Neutrophil (primary cell): ENCODE measurements at regions not wholly inside any gene's neighbourhood (a gene's known extent, or its start where the extent isn't known, plus 50 kb on each side); places are given as distances from the start of the nearest gene placed in this dataset.

Experiments used
- H3K27ac ChIP-seq: fragments of 200-600 bp; sonication (generic); 2 replicates; pipeline ENCODE4 v1.5.1; 2016; ENCODE audit warnings: mild to moderate bottlenecking, moderate library complexity
- H3K27me3 ChIP-seq: fragments of 200-600 bp; sonication (generic); 2 replicates; pipeline ENCODE4 v1.6.0; 2016; ENCODE audit warnings: mild to moderate bottlenecking
- H3K36me3 ChIP-seq: fragments of 200-600 bp; sonication (generic); 2 replicates; pipeline ENCODE4 v1.5.1; 2017
- H3K4me1 ChIP-seq, 2 experiments: fragments of 200-600 bp in 1 of 2; sonication (generic) in 1 of 2; 1 replicate in 1 of 2; 2 replicates in 1 of 2; pipeline versions ENCODE4 v1.5.1 to v1.6.1; 2013 to 2016; ENCODE audit warnings: low read depth in 1 of 2, low read length in 1 of 2, mild to moderate bottlenecking in 1 of 2, moderate library complexity in 1 of 2; ENCODE audit not compliant: control insufficient read depth in 1 of 2, insufficient read depth in 1 of 2
- H3K4me3 ChIP-seq, 2 experiments: fragments of 200-600 bp in 1 of 2; sonication (generic) in 1 of 2; 1 replicate in 1 of 2; 2 replicates in 1 of 2; pipeline ENCODE4 v1.5.1; 2013 to 2016; ENCODE audit warnings: low read depth in 1 of 2, low read length in 1 of 2, mild to moderate bottlenecking in 1 of 2, moderate library complexity in 1 of 2
- H3K9me3 ChIP-seq: fragments of 200-600 bp; sonication (generic); 2 replicates; pipeline ENCODE4 v1.5.1; 2016
- TF ChIP-seq, protein P1 (sequence below): fragments of 200-600 bp; sonication (generic); IDR thresholded peaks from 2 replicates; pipeline ENCODE4 v1.5.1; 2016; ENCODE audit warnings: antibody characterized with exemption

GRCh38 chr9:27659571-27659970 lies 86.3 kb upstream of the C9orf72 start:
- no peaks in the 10 kb centered on the region for H3K9me3 ChIP-seq
- no peaks in the 10 kb centered on the region for H3K27me3 ChIP-seq
- H3K4me1 ChIP-seq = no peaks in the 10 kb centered on the region
- no peaks in the 10 kb centered on the region for H3K36me3 ChIP-seq
- H3K27ac ChIP-seq = no peak overlapping the region
- no peak overlapping the region for H3K4me3 ChIP-seq
- TF ChIP-seq, protein P1, sequence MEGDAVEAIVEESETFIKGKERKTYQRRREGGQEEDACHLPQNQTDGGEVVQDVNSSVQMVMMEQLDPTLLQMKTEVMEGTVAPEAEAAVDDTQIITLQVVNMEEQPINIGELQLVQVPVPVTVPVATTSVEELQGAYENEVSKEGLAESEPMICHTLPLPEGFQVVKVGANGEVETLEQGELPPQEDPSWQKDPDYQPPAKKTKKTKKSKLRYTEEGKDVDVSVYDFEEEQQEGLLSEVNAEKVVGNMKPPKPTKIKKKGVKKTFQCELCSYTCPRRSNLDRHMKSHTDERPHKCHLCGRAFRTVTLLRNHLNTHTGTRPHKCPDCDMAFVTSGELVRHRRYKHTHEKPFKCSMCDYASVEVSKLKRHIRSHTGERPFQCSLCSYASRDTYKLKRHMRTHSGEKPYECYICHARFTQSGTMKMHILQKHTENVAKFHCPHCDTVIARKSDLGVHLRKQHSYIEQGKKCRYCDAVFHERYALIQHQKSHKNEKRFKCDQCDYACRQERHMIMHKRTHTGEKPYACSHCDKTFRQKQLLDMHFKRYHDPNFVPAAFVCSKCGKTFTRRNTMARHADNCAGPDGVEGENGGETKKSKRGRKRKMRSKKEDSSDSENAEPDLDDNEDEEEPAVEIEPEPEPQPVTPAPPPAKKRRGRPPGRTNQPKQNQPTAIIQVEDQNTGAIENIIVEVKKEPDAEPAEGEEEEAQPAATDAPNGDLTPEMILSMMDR = no peak

- Histone ChIP-seq H3K36me3 (no peaks in the 10 kb centered on the region), H3K9me3 (no peaks in the 10 kb centered on the region), H3K27ac (no peak overlapping the region), H3K27me3 (no peaks in the 10 kb centered on the region), H3K4me3 (no peak overlapping the region), H3K4me1 (no peaks in the 10 kb centered on the region)
- TF ChIP-seq, protein P1 = no peak
These were observed 86.9 kb upstream of the C9orf72 start for GRCh38 chr9:27660148-27660547.

- Histone ChIP-seq H3K9me3 (no peaks in the 10 kb centered on the region), H3K4me3 (no peak overlapping the region), H3K27ac (no peak overlapping the region), H3K4me1 (no peaks in the 10 kb centered on the region), H3K36me3 (no peaks in the 10 kb centered on the region), H3K27me3 (no peaks in the 10 kb centered on the region)
- TF ChIP-seq, protein P1 = no peak
These were observed 90.2 kb upstream of the C9orf72 start for GRCh38 chr9:27663526-27663925.

DNA sequence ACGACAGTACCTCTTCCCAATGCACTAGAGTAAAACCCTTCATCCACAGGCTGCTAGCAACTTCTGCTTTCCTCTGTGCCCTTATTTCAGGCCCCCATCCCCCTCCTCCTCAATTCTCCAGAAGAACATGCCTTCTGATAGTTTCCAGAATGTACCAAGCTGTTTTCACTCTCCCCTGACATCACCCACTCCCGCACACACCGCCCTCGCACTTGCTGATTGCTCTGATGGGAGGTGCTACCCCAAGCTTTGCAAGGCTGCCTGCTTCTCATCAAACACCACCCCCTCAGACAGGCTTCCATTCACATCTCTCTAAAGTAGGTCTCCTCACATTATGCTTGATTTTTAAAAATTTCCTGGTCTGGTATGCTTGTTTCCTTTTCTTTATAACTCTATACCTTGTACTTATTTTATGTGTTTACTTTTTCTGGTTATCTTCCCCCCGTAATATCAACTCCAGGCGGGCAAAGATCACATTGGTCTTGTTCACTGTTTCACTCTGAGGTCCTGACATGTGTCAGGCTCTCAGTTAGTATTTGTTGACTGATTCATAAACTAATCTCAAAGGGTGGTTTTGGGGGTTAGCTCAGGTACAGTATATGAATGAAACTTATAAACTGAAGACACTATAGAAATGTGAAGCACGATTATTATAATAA lies 91.0 kb upstream of the C9orf72 start:
- TF ChIP-seq, protein P1 = no peak
- no peak overlapping the region for H3K4me3 ChIP-seq
- H3K27ac ChIP-seq = no peak overlapping the region
- H3K4me1 ChIP-seq = no peaks in the 10 kb centered on the region
- no peaks in the 10 kb centered on the region for H3K27me3 ChIP-seq
- H3K9me3 ChIP-seq = no peaks in the 10 kb centered on the region
- H3K36me3 ChIP-seq = no peaks in the 10 kb centered on the region

GRCh38 chr9:27665136-27665535 lies 91.9 kb upstream of the C9orf72 start:
- Histone ChIP-seq H3K27ac (no peak overlapping the region), H3K9me3 (no peaks in the 10 kb centered on the region), H3K4me3 (no peak overlapping the region), H3K36me3 (no peaks in the 10 kb centered on the region), H3K4me1 (no peaks in the 10 kb centered on the region), H3K27me3 (no peaks in the 10 kb centered on the region)
- TF ChIP-seq, protein P1 = no peak

- TF ChIP-seq, protein P1 = no peak
- no peaks in the 10 kb centered on the region for H3K9me3 ChIP-seq
- no peaks in the 10 kb centered on the region for H3K36me3 ChIP-seq
- H3K4me1 ChIP-seq = no peaks in the 10 kb centered on the region
- no peak overlapping the region for H3K4me3 ChIP-seq
- H3K27ac ChIP-seq = no peak overlapping the region
- no peaks in the 10 kb centered on the region for H3K27me3 ChIP-seq
These were observed 95.0 kb upstream of the C9orf72 start for GRCh38 chr9:27668280-27668679.
